Right ventricle myocardium inferior (tissue), 1 donor: ENCODE measurements at regions not wholly inside any gene's neighbourhood (a gene's known extent, or its start where the extent isn't known, plus 50 kb on each side); places are given as distances from the start of the nearest gene placed in this dataset.

Source experiments
- ATAC-seq: fragments of 200-7000 bp; cut with Tn5 transposase; one replicate; pipeline ENCODE4 v1.9.1; 2020; ENCODE audit warnings: mild to moderate bottlenecking, moderate library complexity
- DNase-seq: peaks from one replicate; pipeline ENCODE4 v3.0.0; 2021; ENCODE audit errors: missing footprints
- intact Hi-C: fragments of 100-400 bp; cut with DNase I; formaldehyde crosslinking; loops from one replicate; pipeline ENCODE4 v1.11.0; 2022
- donor health status: DM: no; HTN: yes; CAD: no; lungs with severe emphysema.

DNA sequence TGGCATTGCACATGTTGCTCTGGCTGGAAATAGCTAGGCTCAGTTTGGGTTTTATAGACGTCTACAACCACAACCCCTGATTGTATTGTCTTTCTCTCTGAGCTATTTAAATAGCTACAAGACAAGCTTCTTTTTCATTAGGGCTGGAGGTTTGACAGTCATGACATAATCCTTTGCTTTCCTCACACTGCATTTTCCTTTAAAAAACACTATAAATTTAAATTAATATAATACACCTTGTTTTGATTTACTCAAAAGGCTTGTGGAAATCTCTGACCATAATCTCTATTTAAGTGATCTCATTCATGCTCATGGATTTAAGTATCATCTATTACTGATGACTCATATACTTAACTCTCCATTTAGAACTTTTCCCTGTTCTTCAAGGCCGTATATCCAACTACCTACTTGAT, 50.4 kb upstream of the PTGFR start:
- DNase-seq, result no peak
- intact Hi-C loops, result no loop called here
- no peak for ATAC-seq
